HG03460 (cell line): ENCODE measurements at regions not wholly inside any gene's neighbourhood (a gene's known extent, or its start where the extent isn't known, plus 50 kb on each side); places are given as distances from the start of the nearest gene placed in this dataset.
"Not testable (repeated sequence)": the region's sequence is repeated elsewhere in the genome, so short reads cannot be mapped to it uniquely, and the experiment has no call there.

Source experiments
- ATAC-seq: cut with Tn5 transposase; IDR thresholded peaks from one replicate; pipeline ENCODE4 v1.9.1; 2021; ENCODE audit not compliant: unreplicated experiment

- no peak for ATAC-seq
Observed at GRCh38 chr3:168802766-168803165, 707.0 kb upstream of the GOLIM4 start.

GRCh38 chr3:168801794-168802193 lies 706.1 kb upstream of the GOLIM4 start:
- no peak for ATAC-seq

- no peak for ATAC-seq
Observed at GRCh38 chr3:168796339-168796738, 700.6 kb upstream of the GOLIM4 start.

- ATAC-seq, result no peak
Observed at GRCh38 chr3:168794427-168794826, 698.7 kb upstream of the GOLIM4 start.

GRCh38 chr3:168782193-168782592 lies 686.5 kb upstream of the GOLIM4 start:
- no peak for ATAC-seq

- ATAC-seq, result not testable (repeated sequence)
Observed at GRCh38 chr3:168779970-168780645, 684.4 kb upstream of the GOLIM4 start.

GRCh38 chr3:168753724-168754123 lies 658.0 kb upstream of the GOLIM4 start:
- no peak for ATAC-seq

- no peak for ATAC-seq
Observed at GRCh38 chr3:168752339-168752738, 656.6 kb upstream of the GOLIM4 start.

- no peak for ATAC-seq
Observed at GRCh38 chr3:168747697-168748096, 652.0 kb upstream of the GOLIM4 start.

GRCh38 chr3:168738527-168739325 lies 643.0 kb upstream of the GOLIM4 start:
- ATAC-seq, result no peak

GRCh38 chr3:168736202-168736601 lies 640.5 kb upstream of the GOLIM4 start:
- ATAC-seq, result no peak

GRCh38 chr3:168730073-168730472 lies 634.3 kb upstream of the GOLIM4 start:
- no peak for ATAC-seq

GRCh38 chr3:168722091-168722490 lies 626.4 kb upstream of the GOLIM4 start:
- no peak for ATAC-seq

- peak; percentile 98 for ATAC-seq
Observed at GRCh38 chr3:168714609-168715240, 619.0 kb upstream of the GOLIM4 start.

- no peak for ATAC-seq
Observed at GRCh38 chr3:168709073-168709472, 613.3 kb upstream of the GOLIM4 start.

- ATAC-seq, result no peak
Observed at GRCh38 chr3:168707900-168708299, 612.2 kb upstream of the GOLIM4 start.

GRCh38 chr3:168705412-168705811 lies 609.7 kb upstream of the GOLIM4 start:
- no peak for ATAC-seq

GRCh38 chr3:168696051-168696450 lies 600.3 kb upstream of the GOLIM4 start:
- ATAC-seq, result no peak

GRCh38 chr3:168693870-168694269 lies 598.1 kb upstream of the GOLIM4 start:
- ATAC-seq, result no peak

GRCh38 chr3:168688267-168688666 lies 592.5 kb upstream of the GOLIM4 start:
- no peak for ATAC-seq

- no peak for ATAC-seq
Observed at GRCh38 chr3:168684519-168684918, 588.8 kb upstream of the GOLIM4 start.

GRCh38 chr3:168678730-168679129 lies 583.0 kb upstream of the GOLIM4 start:
- no peak for ATAC-seq
